K562 (cell line): ENCODE measurements at regions not wholly inside any gene's neighbourhood (a gene's known extent, or its start where the extent isn't known, plus 50 kb on each side); places are given as distances from the start of the nearest gene placed in this dataset.

Source experiments
- ATAC-seq: fragments of 200-7000 bp; cut with Tn5 transposase; 3 replicates; pipeline ENCODE4 v1.9.1; 2020; ENCODE audit warnings: moderate library complexity
- BruUV-seq: library from RNA; stranded (reverse); fragments of 400-500 nt; replicated peaks from 2 replicates; lab custom pipeline; 2021; lab: Mats Ljungman, UMichigan
- CTCF ChIA-PET: fragments of 300-600 bp; formaldehyde crosslinking; extraction: SDS; loops from one replicate; lab custom pipeline; 2021; ENCODE audit warnings: low intra/inter-chr PET ratio; lab: Yijun Ruan, JAX
- POLR2A ChIA-PET: fragments of 300-600, 350-650 bp; sonication (Branson Sonifier 250); formaldehyde crosslinking; extraction: SDS; loops from one replicate; lab custom pipeline; 2021; ENCODE audit warnings: antibody characterized with exemption, inconsistent platforms; lab: Yijun Ruan, JAX
- DNase-seq, 4 experiments: peaks; one replicate each; pipeline versions ENCODE4 v3.0.0 to v3.0.0-alpha.2; 2011 to 2018; ENCODE audit warnings: low spot score in 3 of 4, mixed read lengths in 3 of 4; ENCODE audit errors: extremely low read depth in 1 of 4
- FAIRE-seq: peaks from 2 replicates; lab custom pipeline; 2011; peaks lifted over from hg19 to GRCh38; lab: Jason Lieb, UNC
- H2AFZ ChIP-seq: 2 replicates; pipeline ENCODE4 v1.6.0; 2011; ENCODE audit warnings: low read depth, low read length, control low read depth, inconsistent platforms
- H3K27ac ChIP-seq: fragments of 200-600 bp; 3 replicates; pipeline ENCODE4 v1.8.0; 2011; ENCODE audit warnings: low read depth, mild to moderate bottlenecking, control low read depth, inconsistent platforms, low read length, moderate library complexity, mixed read lengths; ENCODE audit errors: extremely low read depth
- H3K27me3 ChIP-seq, 2 experiments: fragments of 300-600 bp in 1 of 2; 2 replicates in 1 of 2; 3 replicates in 1 of 2; pipeline versions ENCODE4 v1.6.0 to v1.8.0; 2011; ENCODE audit warnings: inconsistent platforms in 2 of 2, low read length in 2 of 2, mild to moderate bottlenecking in 1 of 2, mixed read lengths in 1 of 2, moderate library complexity in 1 of 2; ENCODE audit not compliant: control insufficient read depth in 2 of 2, insufficient read depth in 2 of 2
- H3K36me3 ChIP-seq: fragments of 300-600 bp; 3 replicates; pipeline ENCODE4 v1.8.0; 2011; ENCODE audit warnings: mild to moderate bottlenecking, low read length, inconsistent platforms; ENCODE audit not compliant: control insufficient read depth, insufficient read depth
- H3K4me1 ChIP-seq, 2 experiments: fragments of 200-600 bp in 1 of 2; replicated peaks in 1 of 2; 2 replicates in 1 of 2; 3 replicates in 1 of 2; pipeline versions ENCODE4 v1.5.1 to v1.8.0; 2011; ENCODE audit warnings: inconsistent platforms in 2 of 2, low read length in 2 of 2, mild to moderate bottlenecking in 1 of 2, mixed read lengths in 1 of 2, moderate library complexity in 1 of 2; ENCODE audit not compliant: control insufficient read depth in 2 of 2, insufficient read depth in 2 of 2
- H3K4me2 ChIP-seq: 2 replicates; pipeline ENCODE4 v1.6.1; 2011; ENCODE audit warnings: low read length, control low read depth, inconsistent platforms, mixed read lengths; ENCODE audit not compliant: insufficient read depth
- H3K4me3 ChIP-seq: fragments of 200-600 bp; sonication (generic), shearing (Covaris generic); 2 replicates; pipeline ENCODE4 v1.5.1; 2016; ENCODE audit warnings: control low read depth, inconsistent platforms
- H3K79me2 ChIP-seq: fragments of 200-600 bp; 3 replicates; pipeline ENCODE4 v1.8.0; 2011; ENCODE audit warnings: low read length, inconsistent platforms; ENCODE audit not compliant: control insufficient read depth, insufficient read depth
- H3K9ac ChIP-seq, 2 experiments: 2 replicates each; pipeline versions ENCODE4 v1.6.0 to v1.6.1; 2011; ENCODE audit warnings: low read depth in 2 of 2, low read length in 2 of 2, control low read depth in 1 of 2, inconsistent platforms in 1 of 2, mild to moderate bottlenecking in 1 of 2, mixed read lengths in 1 of 2; ENCODE audit not compliant: insufficient read depth in 1 of 2
- H3K9me1 ChIP-seq: one replicate; pipeline ENCODE4 v1.6.0; 2011; ENCODE audit warnings: inconsistent platforms, mild to moderate bottlenecking, low read length, moderate library complexity; ENCODE audit not compliant: control insufficient read depth, insufficient read depth
- H3K9me3 ChIP-seq: replicated peaks from 2 replicates; pipeline ENCODE4 v1.5.1; 2011; ENCODE audit warnings: low read depth, low read length, inconsistent platforms; ENCODE audit not compliant: control insufficient read depth, insufficient read depth
- H4K20me1 ChIP-seq: replicated peaks from 2 replicates; pipeline ENCODE4 v1.6.1; 2011; ENCODE audit warnings: low read length, inconsistent platforms, mixed read lengths; ENCODE audit not compliant: control insufficient read depth, insufficient read depth
- CCNT2 ChIP-seq: IDR thresholded peaks from 2 replicates; pipeline ENCODE4 v1.6.1; 2011; ENCODE audit warnings: borderline replicate concordance, low read depth, mild to moderate bottlenecking, moderate library complexity, mixed read lengths, low read length; ENCODE audit not compliant: insufficient read length; ENCODE audit errors: extremely low read depth
- EHMT2 ChIP-seq: fragments of 450-650 bp; IDR thresholded peaks from 2 replicates; pipeline ENCODE4 v1.6.1; 2018; ENCODE audit warnings: antibody characterized with exemption
- MAFF ChIP-seq: IDR thresholded peaks from 2 replicates; pipeline ENCODE4 v1.6.1; 2012; ENCODE audit warnings: low read length, improper control_type of control experiment
- PHTF2 ChIP-seq: fragments of 250-450 bp; sonication (Bioruptor Pico); IDR thresholded peaks from 2 replicates; pipeline ENCODE4 v1.5.0; 2021; ENCODE audit warnings: mild to moderate bottlenecking
- ZNF121 ChIP-seq: sonication (generic); formaldehyde crosslinking; conservative IDR thresholded peaks from 2 replicates; pipeline ENCODE4 v1.8.0; 2022; ENCODE audit warnings: missing genetic modification reagents
- ZNF561 ChIP-seq: fragments of 450-650 bp; formaldehyde crosslinking; conservative IDR thresholded peaks from 2 replicates; pipeline ENCODE4 v1.4.0; 2020; ENCODE audit warnings: mild to moderate bottlenecking, moderate library complexity
- in situ Hi-C: fragments of 300-500 bp; cut with MboI; formaldehyde crosslinking; loops from 4 replicates; pipeline ENCODE4 v1.15.0; 2018; ENCODE audit warnings: inconsistent platforms, mixed read lengths
- intact Hi-C: fragments of 100-400 bp; cut with micrococcal nuclease; formaldehyde crosslinking; loops from 2 replicates; pipeline ENCODE4 v1.14.2; 2022
- TF ChIP-seq, protein P1 (sequence below): sonication (generic); formaldehyde crosslinking; IDR thresholded peaks from 2 replicates; pipeline ENCODE4 v1.5.0; 2020; ENCODE audit warnings: missing genetic modification reagents
- TF ChIP-seq, protein P2 (sequence below), 2 experiments: fragments of 450-650 bp in 1 of 2; sonication (generic) in 1 of 2; formaldehyde crosslinking in 1 of 2; IDR thresholded peaks; 2 replicates each; pipeline versions ENCODE4 v1.7.1 to v1.9.0; 2016 to 2022; ENCODE audit warnings: inconsistent platforms in 1 of 2, mild to moderate bottlenecking in 1 of 2, missing genetic modification reagents in 1 of 2

DNA sequence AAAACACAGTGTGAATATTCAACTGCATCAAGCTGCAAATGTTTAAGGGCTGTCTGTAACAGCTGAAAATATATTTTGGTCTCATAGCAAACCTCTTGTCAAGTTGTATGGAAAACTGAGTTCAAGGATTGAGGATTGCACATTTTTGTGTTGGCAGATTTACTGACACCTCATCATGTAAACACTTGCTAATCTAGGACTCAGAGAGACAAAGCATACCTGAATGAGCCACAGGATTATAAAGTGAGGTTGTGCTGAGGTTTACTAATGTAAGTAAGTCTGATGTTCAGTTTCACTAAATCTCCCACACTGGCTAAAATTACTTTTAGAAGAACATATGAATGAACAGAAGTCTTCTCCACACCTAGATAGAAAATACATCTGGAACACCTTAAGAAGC is 1993.1 kb upstream of the CELF4 start:
- in situ Hi-C loops = no loop called here
- no peaks in the 10 kb centered on the region for H3K79me2 ChIP-seq
- POLR2A ChIA-PET = no interaction called here
- H4K20me1 ChIP-seq = no peaks in the 10 kb centered on the region
- no peak overlapping the region for H3K27ac ChIP-seq
- no peak overlapping the region for H2AFZ ChIP-seq
- H3K36me3 ChIP-seq = no peaks in the 10 kb centered on the region
- no peak overlapping the region for H3K9ac ChIP-seq
- intact Hi-C loops = no loop called here
- no peak overlapping the region for H3K4me2 ChIP-seq
- no peak for ATAC-seq
- no peaks in the 10 kb centered on the region for H3K27me3 ChIP-seq
- CTCF ChIA-PET = no interaction called here
- no peaks in the 10 kb centered on the region for H3K9me1 ChIP-seq
- H3K4me1 ChIP-seq = no peaks in the 10 kb centered on the region
- no TSS peak for BruUV-seq
- DNase-seq = no peak
- no peak overlapping the region for H3K4me3 ChIP-seq
- no peaks in the 10 kb centered on the region for H3K9me3 ChIP-seq
- FAIRE-seq = no peak
- no peak for TF ChIP-seq ZNF561 (CRISPR knock-in tag)
- TF ChIP-seq MAFF = no peak
- TF ChIP-seq PHTF2 = no peak
- TF ChIP-seq, protein P1, sequence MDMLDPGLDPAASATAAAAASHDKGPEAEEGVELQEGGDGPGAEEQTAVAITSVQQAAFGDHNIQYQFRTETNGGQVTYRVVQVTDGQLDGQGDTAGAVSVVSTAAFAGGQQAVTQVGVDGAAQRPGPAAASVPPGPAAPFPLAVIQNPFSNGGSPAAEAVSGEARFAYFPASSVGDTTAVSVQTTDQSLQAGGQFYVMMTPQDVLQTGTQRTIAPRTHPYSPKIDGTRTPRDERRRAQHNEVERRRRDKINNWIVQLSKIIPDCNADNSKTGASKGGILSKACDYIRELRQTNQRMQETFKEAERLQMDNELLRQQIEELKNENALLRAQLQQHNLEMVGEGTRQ (CRISPR knock-in tag) = no peak
- TF ChIP-seq, protein P2, sequence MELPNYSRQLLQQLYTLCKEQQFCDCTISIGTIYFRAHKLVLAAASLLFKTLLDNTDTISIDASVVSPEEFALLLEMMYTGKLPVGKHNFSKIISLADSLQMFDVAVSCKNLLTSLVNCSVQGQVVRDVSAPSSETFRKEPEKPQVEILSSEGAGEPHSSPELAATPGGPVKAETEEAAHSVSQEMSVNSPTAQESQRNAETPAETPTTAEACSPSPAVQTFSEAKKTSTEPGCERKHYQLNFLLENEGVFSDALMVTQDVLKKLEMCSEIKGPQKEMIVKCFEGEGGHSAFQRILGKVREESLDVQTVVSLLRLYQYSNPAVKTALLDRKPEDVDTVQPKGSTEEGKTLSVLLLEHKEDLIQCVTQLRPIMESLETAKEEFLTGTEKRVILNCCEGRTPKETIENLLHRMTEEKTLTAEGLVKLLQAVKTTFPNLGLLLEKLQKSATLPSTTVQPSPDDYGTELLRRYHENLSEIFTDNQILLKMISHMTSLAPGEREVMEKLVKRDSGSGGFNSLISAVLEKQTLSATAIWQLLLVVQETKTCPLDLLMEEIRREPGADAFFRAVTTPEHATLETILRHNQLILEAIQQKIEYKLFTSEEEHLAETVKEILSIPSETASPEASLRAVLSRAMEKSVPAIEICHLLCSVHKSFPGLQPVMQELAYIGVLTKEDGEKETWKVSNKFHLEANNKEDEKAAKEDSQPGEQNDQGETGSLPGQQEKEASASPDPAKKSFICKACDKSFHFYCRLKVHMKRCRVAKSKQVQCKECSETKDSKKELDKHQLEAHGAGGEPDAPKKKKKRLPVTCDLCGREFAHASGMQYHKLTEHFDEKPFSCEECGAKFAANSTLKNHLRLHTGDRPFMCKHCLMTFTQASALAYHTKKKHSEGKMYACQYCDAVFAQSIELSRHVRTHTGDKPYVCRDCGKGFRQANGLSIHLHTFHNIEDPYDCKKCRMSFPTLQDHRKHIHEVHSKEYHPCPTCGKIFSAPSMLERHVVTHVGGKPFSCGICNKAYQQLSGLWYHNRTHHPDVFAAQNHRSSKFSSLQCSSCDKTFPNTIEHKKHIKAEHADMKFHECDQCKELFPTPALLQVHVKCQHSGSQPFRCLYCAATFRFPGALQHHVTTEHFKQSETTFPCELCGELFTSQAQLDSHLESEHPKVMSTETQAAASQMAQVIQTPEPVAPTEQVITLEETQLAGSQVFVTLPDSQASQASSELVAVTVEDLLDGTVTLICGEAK (IDR thresholded peaks at IDR 0.05) = no peak
- TF ChIP-seq, protein P2 (CRISPR knock-in tag; IDR thresholded peaks at IDR 0.05) = no peak
- no peak for TF ChIP-seq CCNT2
- no peak for TF ChIP-seq ZNF121
- no peak for TF ChIP-seq EHMT2
